NB4 (cell line): ENCODE measurements at regions not wholly inside any gene's neighbourhood (a gene's known extent, or its start where the extent isn't known, plus 50 kb on each side); places are given as distances from the start of the nearest gene placed in this dataset.

Experiments
- MYC ChIP-seq: IDR thresholded peaks from 2 replicates; pipeline ENCODE4 v1.6.1; 2011; ENCODE audit warnings: low read depth, low read length
- POLR2A ChIP-seq: IDR thresholded peaks from 2 replicates; pipeline ENCODE4 v1.6.1; 2011; ENCODE audit warnings: mild to moderate bottlenecking; ENCODE audit not compliant: insufficient read length; ENCODE audit errors: extremely low read depth
- TF ChIP-seq, protein P1 (sequence below): IDR thresholded peaks from one replicate; pipeline ENCODE4 v1.5.1; 2012; ENCODE audit warnings: low read depth, low read length
- TF ChIP-seq, protein P2 (sequence below): IDR thresholded peaks from 2 replicates; pipeline ENCODE4 v1.6.1; 2011; ENCODE audit warnings: low read depth, low read length

DNA sequence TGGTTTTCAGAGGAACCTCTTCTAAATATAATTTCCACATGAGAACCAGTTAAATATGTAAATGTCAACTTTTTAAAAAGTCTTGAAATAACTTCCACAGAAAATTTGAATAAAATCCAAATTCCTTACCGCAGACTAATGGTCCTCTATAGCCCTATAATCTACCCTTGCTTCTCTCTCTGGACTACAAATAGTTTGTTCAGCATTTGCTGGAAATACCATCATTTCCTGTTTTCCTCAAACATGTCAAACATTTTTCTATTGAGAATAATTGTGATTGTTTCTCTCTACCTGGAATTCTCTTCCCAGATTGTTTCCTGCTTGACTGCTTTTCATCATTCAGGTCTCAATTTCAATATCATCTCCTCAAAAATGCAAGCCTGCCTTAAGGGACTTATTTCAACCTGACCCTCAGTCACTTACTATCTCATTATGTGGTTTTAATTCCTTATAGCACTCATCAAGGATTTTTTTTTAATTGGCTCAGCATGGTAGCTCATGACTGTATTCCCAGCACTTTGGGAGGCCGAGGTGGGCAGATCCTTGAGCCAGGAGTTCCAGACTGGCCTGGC lies 898.9 kb upstream of the MIR17HG start:
- TF ChIP-seq, protein P1, sequence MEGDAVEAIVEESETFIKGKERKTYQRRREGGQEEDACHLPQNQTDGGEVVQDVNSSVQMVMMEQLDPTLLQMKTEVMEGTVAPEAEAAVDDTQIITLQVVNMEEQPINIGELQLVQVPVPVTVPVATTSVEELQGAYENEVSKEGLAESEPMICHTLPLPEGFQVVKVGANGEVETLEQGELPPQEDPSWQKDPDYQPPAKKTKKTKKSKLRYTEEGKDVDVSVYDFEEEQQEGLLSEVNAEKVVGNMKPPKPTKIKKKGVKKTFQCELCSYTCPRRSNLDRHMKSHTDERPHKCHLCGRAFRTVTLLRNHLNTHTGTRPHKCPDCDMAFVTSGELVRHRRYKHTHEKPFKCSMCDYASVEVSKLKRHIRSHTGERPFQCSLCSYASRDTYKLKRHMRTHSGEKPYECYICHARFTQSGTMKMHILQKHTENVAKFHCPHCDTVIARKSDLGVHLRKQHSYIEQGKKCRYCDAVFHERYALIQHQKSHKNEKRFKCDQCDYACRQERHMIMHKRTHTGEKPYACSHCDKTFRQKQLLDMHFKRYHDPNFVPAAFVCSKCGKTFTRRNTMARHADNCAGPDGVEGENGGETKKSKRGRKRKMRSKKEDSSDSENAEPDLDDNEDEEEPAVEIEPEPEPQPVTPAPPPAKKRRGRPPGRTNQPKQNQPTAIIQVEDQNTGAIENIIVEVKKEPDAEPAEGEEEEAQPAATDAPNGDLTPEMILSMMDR, result no peak
- TF ChIP-seq POLR2A, result no peak
- TF ChIP-seq, protein P2, sequence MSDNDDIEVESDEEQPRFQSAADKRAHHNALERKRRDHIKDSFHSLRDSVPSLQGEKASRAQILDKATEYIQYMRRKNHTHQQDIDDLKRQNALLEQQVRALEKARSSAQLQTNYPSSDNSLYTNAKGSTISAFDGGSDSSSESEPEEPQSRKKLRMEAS, result no peak
- TF ChIP-seq MYC, result no peak
